Tibial nerve (tissue), 4 donors: ENCODE measurements at regions not wholly inside any gene's neighbourhood (a gene's known extent, or its start where the extent isn't known, plus 50 kb on each side); places are given as distances from the start of the nearest gene placed in this dataset.
"Not testable (repeated sequence)": the region's sequence is repeated elsewhere in the genome, so short reads cannot be mapped to it uniquely, and the experiment has no call there.

Source experiments
- DNase-seq, 2 donors: peaks; one replicate each; pipeline ENCODE4 v3.0.0-alpha.2; 2019; ENCODE audit warnings: low spot score in 2 of 2
- H3K27ac ChIP-seq, 4 donors: fragments of 200-600 bp; sonication (generic) in 3 of 4; one replicate each; pipeline ENCODE4 v1.5.1; 2017 to 2019; ENCODE audit warnings: mild to moderate bottlenecking in 1 of 4
- H3K27me3 ChIP-seq, 2 donors: fragments of 200-600 bp; sonication (generic) in 1 of 2; one replicate each; pipeline versions ENCODE4 v1.5.1 to v1.6.0; 2017 to 2019
- H3K36me3 ChIP-seq, 3 donors: fragments of 200-600 bp; sonication (generic); one replicate each; pipeline ENCODE4 v1.5.1; 2018 to 2019
- H3K4me1 ChIP-seq, 4 donors: fragments of 200-600 bp; sonication (generic) in 3 of 4; one replicate each; pipeline ENCODE4 v1.5.1; 2017 to 2019
- H3K4me3 ChIP-seq, 4 donors: fragments of 200-600 bp; sonication (generic) in 3 of 4; one replicate each; pipeline ENCODE4 v1.5.1; 2017 to 2019; ENCODE audit warnings: mild to moderate bottlenecking in 1 of 4, moderate library complexity in 1 of 4
- H3K9me3 ChIP-seq, 4 donors: fragments of 200-600 bp; sonication (generic) in 3 of 4; one replicate each; pipeline ENCODE4 v1.5.1; 2017 to 2019
- CTCF ChIP-seq, 5 experiments: fragments of 200-600 bp in 3 of 5; fragments of 450-650 bp in 2 of 5; sonication (generic) in 3 of 5; IDR thresholded peaks; one replicate each; pipeline ENCODE4 v1.5.1; 2016 to 2019; ENCODE audit warnings: antibody characterized with exemption in 5 of 5, mild to moderate bottlenecking in 3 of 5, moderate library complexity in 2 of 5
- EP300 ChIP-seq, 2 donors: sonication (generic); formaldehyde crosslinking; IDR thresholded peaks; one replicate each; pipeline ENCODE4 v1.6.1; 2017; ENCODE audit warnings: antibody characterized with exemption in 2 of 2, mild to moderate bottlenecking in 1 of 2
- POLR2A ChIP-seq, 2 donors: fragments of 450-650 bp; IDR thresholded peaks; one replicate each; pipeline ENCODE4 v1.6.1; 2017; ENCODE audit warnings: antibody characterized with exemption in 2 of 2, mild to moderate bottlenecking in 2 of 2, moderate library complexity in 2 of 2
- WGBS, 2 donors: methylation state at CpG; one replicate each; pipeline ENCODE4 v1.1.5; 2018; 5-methylcytosine and 5-hydroxymethylcytosine counted together

GRCh38 chr10:33652870-33653269 lies 318.4 kb upstream of the NRP1 start:
- H3K4me1 ChIP-seq = no peaks in the 10 kb centered on the region
- WGBS, 2 donors = 92 to 96% methylated on average over 3 of the region's 3 CpGs
- no peaks in the 10 kb centered on the region for H3K27me3 ChIP-seq
- TF ChIP-seq CTCF (IDR thresholded peaks at IDR 0.05) = no peak
- TF ChIP-seq POLR2A (IDR thresholded peaks at IDR 0.05) = no peak
- no peak for TF ChIP-seq EP300 (IDR thresholded peaks at IDR 0.05)
- no peak for DNase-seq
- H3K36me3 ChIP-seq = no peaks in the 10 kb centered on the region
- H3K4me3 ChIP-seq = no peak overlapping the region
- H3K27ac ChIP-seq = no peak overlapping the region
- H3K9me3 ChIP-seq = peaks cover 0 to 18% (median 0%) of the 10 kb centered on the region in 4 donors

DNA sequence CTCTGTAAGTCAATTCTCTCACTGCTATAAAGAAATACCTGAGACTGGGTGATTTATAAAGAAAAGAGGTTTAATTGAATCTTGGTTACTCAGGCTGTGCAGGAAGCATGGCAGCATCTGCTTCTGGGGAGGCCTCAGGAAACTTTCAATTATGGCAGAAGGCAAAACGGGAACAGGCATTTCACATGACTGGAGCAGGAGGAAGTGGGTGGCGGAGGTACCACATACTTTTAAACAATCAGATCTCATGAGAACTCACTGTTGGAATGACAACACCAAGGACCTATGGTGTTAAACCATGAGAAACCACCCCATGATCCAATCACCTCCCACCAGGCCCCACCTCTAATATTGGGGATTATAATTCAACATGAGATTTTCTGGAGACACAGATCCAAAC lies 315.7 kb upstream of the NRP1 start:
- H3K4me1 ChIP-seq, H3K36me3 ChIP-seq, H3K27me3 ChIP-seq, H3K27ac ChIP-seq, DNase-seq, H3K4me3 ChIP-seq: not testable (repeated sequence)
- peaks cover 0 to 18% (median 0%) of the 10 kb centered on the region in 4 donors for H3K9me3 ChIP-seq
- TF ChIP-seq EP300 (IDR thresholded peaks at IDR 0.05) = peak in 1 of 2 donors; percentile 12
- WGBS, 2 donors = 69 to 80% methylated on average over 2 of the region's 2 CpGs

DNA sequence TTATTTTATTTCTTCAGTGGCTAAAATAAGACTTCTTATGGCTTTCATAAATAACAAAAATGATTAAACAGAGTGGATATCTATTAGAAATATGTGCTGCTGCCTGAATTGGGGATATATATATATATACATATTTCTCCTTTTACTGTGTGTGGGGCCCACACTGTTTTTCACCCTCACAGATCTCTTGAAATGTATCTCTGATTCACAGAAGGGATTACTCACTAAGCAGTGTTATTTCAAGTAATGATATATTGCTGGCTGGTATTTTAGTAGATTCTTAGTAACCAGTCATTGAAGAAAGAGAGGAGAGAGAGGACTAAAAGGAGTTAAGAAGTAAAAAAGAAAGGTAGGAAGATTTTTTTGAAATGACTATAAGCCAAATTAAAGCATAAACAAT lies 308.6 kb upstream of the NRP1 start:
- Histone ChIP-seq H3K36me3 (no peaks in the 10 kb centered on the region), H3K4me1 (no peaks in the 10 kb centered on the region), H3K4me3 (no peak overlapping the region), H3K27me3 (no peaks in the 10 kb centered on the region), H3K9me3 (no peaks in the 10 kb centered on the region), H3K27ac (no peak overlapping the region)
- no peak for DNase-seq
- TF ChIP-seq EP300 (IDR thresholded peaks at IDR 0.05) (no peak), POLR2A (IDR thresholded peaks at IDR 0.05) (no peak), CTCF (IDR thresholded peaks at IDR 0.05) (no peak)

DNA sequence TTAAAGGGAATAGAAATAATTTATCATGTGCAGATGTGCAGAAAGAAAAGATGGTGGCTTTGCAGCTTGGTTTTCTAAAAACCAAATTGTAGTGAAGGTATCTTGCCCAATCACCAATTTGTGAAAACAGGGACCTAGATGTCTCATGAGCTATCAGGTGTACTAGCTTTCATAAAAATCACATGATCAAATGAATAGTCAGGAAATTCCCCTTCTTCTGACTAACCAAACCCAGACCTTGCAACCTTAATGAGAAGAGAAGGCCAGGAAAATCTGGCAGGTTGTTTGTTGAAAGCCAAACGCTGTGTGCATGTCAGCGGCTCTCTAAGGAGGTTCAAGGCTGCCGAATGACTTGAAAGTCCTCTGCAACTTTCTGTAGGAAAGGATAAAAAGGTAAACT lies 304.4 kb upstream of the NRP1 start:
- Histone ChIP-seq H3K4me1 (no peaks in the 10 kb centered on the region), H3K4me3 (no peak overlapping the region), H3K27ac (no peak overlapping the region), H3K27me3 (no peaks in the 10 kb centered on the region), H3K36me3 (no peaks in the 10 kb centered on the region), H3K9me3 (no peaks in the 10 kb centered on the region)
- no peak for DNase-seq
- TF ChIP-seq CTCF (IDR thresholded peaks at IDR 0.05) = no peak
- no peak for TF ChIP-seq EP300 (IDR thresholded peaks at IDR 0.05)
- TF ChIP-seq POLR2A (IDR thresholded peaks at IDR 0.05) = no peak
- 79 to 86% methylated on average over 3 of the region's 3 CpGs for WGBS, 2 donors

- 89 to 90% methylated on average over 3 of the region's 3 CpGs for WGBS, 2 donors
Observed at GRCh38 chr10:33638374-33638773, 303.9 kb upstream of the NRP1 start.

More at GRCh38 chr10:33638374-33638773, 303.9 kb upstream of the NRP1 start:
- Histone ChIP-seq H3K4me1 (no peaks in the 10 kb centered on the region), H3K27ac (no peak overlapping the region), H3K9me3 (no peaks in the 10 kb centered on the region), H3K27me3 (no peaks in the 10 kb centered on the region), H3K4me3 (no peak overlapping the region), H3K36me3 (no peaks in the 10 kb centered on the region)
- DNase-seq = no peak
- no peak for TF ChIP-seq POLR2A (IDR thresholded peaks at IDR 0.05)
- TF ChIP-seq CTCF (IDR thresholded peaks at IDR 0.05) = no peak
- TF ChIP-seq EP300 (IDR thresholded peaks at IDR 0.05) = no peak
